Activated T-cell treated with anti-CD3 and anti-CD28 coated beads for 4 hours (primary cell): ENCODE measurements at regions not wholly inside any gene's neighbourhood (a gene's known extent, or its start where the extent isn't known, plus 50 kb on each side); places are given as distances from the start of the nearest gene placed in this dataset.

Experiments used
- DNase-seq: peaks from one replicate; pipeline ENCODE4 v3.0.0-alpha.2; 2020

DNA sequence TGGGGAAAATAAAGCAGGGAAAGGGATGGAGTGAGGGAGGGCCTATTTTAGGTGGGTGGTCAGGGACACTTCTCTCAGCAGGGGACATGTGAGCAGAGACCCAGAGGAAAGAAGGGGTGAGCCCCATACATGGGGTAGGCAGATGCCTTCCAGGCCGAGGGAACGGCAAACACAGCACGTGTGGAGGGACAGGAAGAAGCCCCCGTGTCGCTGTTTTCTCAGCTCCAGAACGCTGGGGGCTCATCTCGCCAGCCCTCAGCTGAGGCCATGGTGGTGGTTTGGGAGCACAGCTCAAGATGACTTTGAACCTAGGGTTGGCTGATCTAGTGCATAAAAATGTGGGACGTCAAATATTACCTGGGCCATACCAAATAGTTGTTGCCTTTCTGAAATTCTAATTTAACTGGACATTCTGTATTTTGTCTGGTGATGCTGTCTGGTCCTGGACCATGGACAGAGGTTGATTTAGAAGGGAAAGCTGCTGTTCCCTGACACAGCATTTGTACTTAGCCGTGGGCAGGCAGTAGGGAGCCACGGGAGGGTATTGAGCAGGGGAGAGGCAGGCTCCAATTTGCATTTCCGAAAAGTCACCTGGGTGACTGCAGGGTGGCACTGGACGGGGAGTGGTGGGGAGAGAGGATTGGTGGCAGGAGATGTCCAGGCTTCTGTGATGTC lies 53.1 kb upstream of the RUNX3 start:
- no peak for DNase-seq

DNA sequence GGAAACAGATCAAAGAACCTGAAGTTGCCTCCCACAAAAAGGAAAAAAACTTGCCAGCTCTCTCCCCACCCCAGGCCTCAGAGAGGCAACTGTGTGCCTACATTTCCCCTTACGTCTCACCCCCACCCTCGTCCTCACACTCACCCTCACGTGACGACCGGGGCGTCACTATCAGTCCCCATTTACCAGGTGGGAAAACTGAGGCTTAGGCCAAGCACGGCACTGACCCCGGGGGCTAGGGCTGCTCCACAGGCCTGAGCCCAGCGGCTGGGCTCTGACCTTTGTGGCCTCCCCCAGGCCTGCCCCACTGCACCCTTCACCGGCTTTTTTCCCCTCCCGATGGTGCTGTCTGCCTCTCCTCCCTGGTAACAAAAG lies 51.5 kb upstream of the RUNX3 start:
- DNase-seq: peak; percentile 48

- no peak for DNase-seq
Measured at GRCh38 chr1:24980836-24981630, 51.0 kb upstream of the RUNX3 start.
